ENCODE measurements at regions not wholly inside any gene's neighbourhood (a gene's known extent, or its start where the extent isn't known, plus 50 kb on each side); places are given as distances from the start of the nearest gene placed in this dataset.

- H2AK5ac ChIP-seq (ENCODE audit: low read length) = no peak overlapping the region
- no peak overlapping the region for H3K27ac ChIP-seq (ENCODE audit: low read depth, low read length)
- no peak overlapping the region for H4K12ac ChIP-seq (ENCODE audit: low read depth, low read length)
- no peaks in the 10 kb centered on the region for H3K27me3 ChIP-seq (ENCODE audit: insufficient read depth, low read length)
- no peak overlapping the region for H2BK120ac ChIP-seq (ENCODE audit: insufficient read depth, low read length, poor library complexity)
- H2BK12ac ChIP-seq (ENCODE audit: low read length) = no peak overlapping the region
- no peak overlapping the region for H3K4me2 ChIP-seq (ENCODE audit: low read length)
- H3K23ac ChIP-seq (ENCODE audit: low read length) = no peak overlapping the region
- no peak overlapping the region for H4K8ac ChIP-seq (ENCODE audit: low read depth, low read length)
- no peak overlapping the region for H2AFZ ChIP-seq (ENCODE audit: insufficient read depth, low read length, poor library complexity)
- no peaks in the 10 kb centered on the region for H3K9me3 ChIP-seq (ENCODE audit: insufficient read depth, low read depth, low read length)
- no peak overlapping the region for H3K9ac ChIP-seq (ENCODE audit: low read length)
- no peak overlapping the region for H3K18ac ChIP-seq (ENCODE audit: low read length)
- no peaks in the 10 kb centered on the region for H3K4me1 ChIP-seq (ENCODE audit: control insufficient read depth in 1 of 2, insufficient read depth in 2 of 2, low read length in 2 of 2)
- whole genome bisulfite sequencing (ENCODE audit: extremely low coverage, insufficient coverage, insufficient read length) = no CpG with 5 or more reads among the region's 2 CpGs
- no peak overlapping the region for H3K4ac ChIP-seq (ENCODE audit: low read depth, low read length)
- no peak for DNase-seq
- H3K14ac ChIP-seq (ENCODE audit: low read length) = no peak overlapping the region
- no peaks in the 10 kb centered on the region for H3K79me2 ChIP-seq (ENCODE audit: control insufficient read depth, insufficient read depth, low read length, poor library complexity)
- no peak overlapping the region for H4K91ac ChIP-seq (ENCODE audit: low read depth, low read length)
- no peak overlapping the region for H2BK5ac ChIP-seq (ENCODE audit: low read depth, low read length, poor library complexity)
- no peaks in the 10 kb centered on the region for H3K36me3 ChIP-seq (ENCODE audit: control insufficient read depth in 1 of 2, insufficient read depth in 2 of 2, low read length in 2 of 2)
- H3K4me3 ChIP-seq (ENCODE audit: low read depth, low read length) = no peak overlapping the region
- H3K79me1 ChIP-seq (ENCODE audit: low read length) = no peaks in the 10 kb centered on the region
Observed at GRCh38 chr3:106033654-106034053, 164.8 kb upstream of the CBLB start.

- no peaks in the 10 kb centered on the region for H3K4me1 ChIP-seq (ENCODE audit: control insufficient read depth in 1 of 2, insufficient read depth in 2 of 2, low read length in 2 of 2)
- WGBS (ENCODE audit: extremely low coverage, insufficient coverage, insufficient read length) = no CpG with 5 or more reads among the region's 2 CpGs
Observed at GRCh38 chr3:106034313-106034712, 165.5 kb upstream of the CBLB start.

GRCh38 chr3:106035619-106036018, 166.8 kb upstream of the CBLB start:
- Histone ChIP-seq H2BK12ac (ENCODE audit: low read length) (no peak overlapping the region), H3K9ac (ENCODE audit: low read length) (no peak overlapping the region), H4K12ac (ENCODE audit: low read depth, low read length) (no peak overlapping the region), H4K8ac (ENCODE audit: low read depth, low read length) (no peak overlapping the region), H3K18ac (ENCODE audit: low read length) (no peak overlapping the region), H3K9me3 (ENCODE audit: insufficient read depth, low read depth, low read length) (no peaks in the 10 kb centered on the region), H3K14ac (ENCODE audit: low read length) (no peak overlapping the region), H3K4me3 (ENCODE audit: low read depth, low read length) (no peak overlapping the region), H3K79me1 (ENCODE audit: low read length) (no peaks in the 10 kb centered on the region), H3K27me3 (ENCODE audit: insufficient read depth, low read length) (no peaks in the 10 kb centered on the region), H3K36me3 (ENCODE audit: control insufficient read depth in 1 of 2, insufficient read depth in 2 of 2, low read length in 2 of 2) (no peaks in the 10 kb centered on the region), H2AFZ (ENCODE audit: insufficient read depth, low read length, poor library complexity) (no peak overlapping the region), H2BK120ac (ENCODE audit: insufficient read depth, low read length, poor library complexity) (no peak overlapping the region), H2AK5ac (ENCODE audit: low read length) (no peak overlapping the region), H3K27ac (ENCODE audit: low read depth, low read length) (no peak overlapping the region), H3K23ac (ENCODE audit: low read length) (no peak overlapping the region), H4K91ac (ENCODE audit: low read depth, low read length) (no peak overlapping the region), H3K4me2 (ENCODE audit: low read length) (no peak overlapping the region), H3K4ac (ENCODE audit: low read depth, low read length) (no peak overlapping the region), H3K79me2 (ENCODE audit: control insufficient read depth, insufficient read depth, low read length, poor library complexity) (no peaks in the 10 kb centered on the region), H2BK5ac (ENCODE audit: low read depth, low read length, poor library complexity) (no peak overlapping the region), H3K4me1 (ENCODE audit: control insufficient read depth in 1 of 2, insufficient read depth in 2 of 2, low read length in 2 of 2) (no peaks in the 10 kb centered on the region)
- DNase-seq = no peak
- no CpG with 5 or more reads among the region's 4 CpGs for WGBS (ENCODE audit: extremely low coverage, insufficient coverage, insufficient read length)

More at GRCh38 chr3:106034313-106034712, 165.5 kb upstream of the CBLB start:
- H3K4me3 ChIP-seq (ENCODE audit: low read depth, low read length) = no peak overlapping the region
- no peak overlapping the region for H3K23ac ChIP-seq (ENCODE audit: low read length)
- H3K27me3 ChIP-seq (ENCODE audit: insufficient read depth, low read length) = no peaks in the 10 kb centered on the region
- H2BK120ac ChIP-seq (ENCODE audit: insufficient read depth, low read length, poor library complexity) = no peak overlapping the region
- H3K18ac ChIP-seq (ENCODE audit: low read length) = no peak overlapping the region
- no peak overlapping the region for H3K9ac ChIP-seq (ENCODE audit: low read length)
- H2AFZ ChIP-seq (ENCODE audit: insufficient read depth, low read length, poor library complexity) = no peak overlapping the region
- H4K8ac ChIP-seq (ENCODE audit: low read depth, low read length) = no peak overlapping the region
- no peak for DNase-seq
- H2BK12ac ChIP-seq (ENCODE audit: low read length) = no peak overlapping the region
- no peak overlapping the region for H4K12ac ChIP-seq (ENCODE audit: low read depth, low read length)
- H3K9me3 ChIP-seq (ENCODE audit: insufficient read depth, low read depth, low read length) = no peaks in the 10 kb centered on the region
- H3K36me3 ChIP-seq (ENCODE audit: control insufficient read depth in 1 of 2, insufficient read depth in 2 of 2, low read length in 2 of 2) = no peaks in the 10 kb centered on the region
- H4K91ac ChIP-seq (ENCODE audit: low read depth, low read length) = no peak overlapping the region
- no peak overlapping the region for H3K4me2 ChIP-seq (ENCODE audit: low read length)
- no peak overlapping the region for H3K14ac ChIP-seq (ENCODE audit: low read length)
- H3K4ac ChIP-seq (ENCODE audit: low read depth, low read length) = no peak overlapping the region
- H3K79me1 ChIP-seq (ENCODE audit: low read length) = no peaks in the 10 kb centered on the region
- H2BK5ac ChIP-seq (ENCODE audit: low read depth, low read length, poor library complexity) = no peak overlapping the region
- no peak overlapping the region for H3K27ac ChIP-seq (ENCODE audit: low read depth, low read length)
- H2AK5ac ChIP-seq (ENCODE audit: low read length) = no peak overlapping the region
- H3K79me2 ChIP-seq (ENCODE audit: control insufficient read depth, insufficient read depth, low read length, poor library complexity) = no peaks in the 10 kb centered on the region

- H3K79me2 ChIP-seq (ENCODE audit: control insufficient read depth, insufficient read depth, low read length, poor library complexity) = no peaks in the 10 kb centered on the region
- no peak overlapping the region for H2AFZ ChIP-seq (ENCODE audit: insufficient read depth, low read length, poor library complexity)
- no peak overlapping the region for H3K27ac ChIP-seq (ENCODE audit: low read depth, low read length)
- no peak overlapping the region for H3K4ac ChIP-seq (ENCODE audit: low read depth, low read length)
- no peak overlapping the region for H3K4me3 ChIP-seq (ENCODE audit: low read depth, low read length)
- no peaks in the 10 kb centered on the region for H3K36me3 ChIP-seq (ENCODE audit: control insufficient read depth in 1 of 2, insufficient read depth in 2 of 2, low read length in 2 of 2)
- no peak overlapping the region for H2BK5ac ChIP-seq (ENCODE audit: low read depth, low read length, poor library complexity)
- no peaks in the 10 kb centered on the region for H3K27me3 ChIP-seq (ENCODE audit: insufficient read depth, low read length)
- H2AK5ac ChIP-seq (ENCODE audit: low read length) = no peak overlapping the region
- no peak overlapping the region for H2BK12ac ChIP-seq (ENCODE audit: low read length)
- no peak overlapping the region for H4K91ac ChIP-seq (ENCODE audit: low read depth, low read length)
- WGBS (ENCODE audit: extremely low coverage, insufficient coverage, insufficient read length) = no CpG with 5 or more reads among the region's 1 CpG
- H3K14ac ChIP-seq (ENCODE audit: low read length) = no peak overlapping the region
- no peak for DNase-seq
- H3K4me1 ChIP-seq (ENCODE audit: control insufficient read depth in 1 of 2, insufficient read depth in 2 of 2, low read length in 2 of 2) = no peaks in the 10 kb centered on the region
- no peaks in the 10 kb centered on the region for H3K79me1 ChIP-seq (ENCODE audit: low read length)
- H3K9me3 ChIP-seq (ENCODE audit: insufficient read depth, low read depth, low read length) = no peaks in the 10 kb centered on the region
- H4K8ac ChIP-seq (ENCODE audit: low read depth, low read length) = no peak overlapping the region
- H3K18ac ChIP-seq (ENCODE audit: low read length) = no peak overlapping the region
- no peak overlapping the region for H3K23ac ChIP-seq (ENCODE audit: low read length)
- no peak overlapping the region for H3K9ac ChIP-seq (ENCODE audit: low read length)
- no peak overlapping the region for H3K4me2 ChIP-seq (ENCODE audit: low read length)
- H2BK120ac ChIP-seq (ENCODE audit: insufficient read depth, low read length, poor library complexity) = no peak overlapping the region
- H4K12ac ChIP-seq (ENCODE audit: low read depth, low read length) = no peak overlapping the region
Observed at GRCh38 chr3:106036696-106037095, 167.9 kb upstream of the CBLB start.

All from trophoblast cell (in vitro differentiated cells and primary cell).